ENCODE measurements at regions not wholly inside any gene's neighbourhood (a gene's known extent, or its start where the extent isn't known, plus 50 kb on each side); places are given as distances from the start of the nearest gene placed in this dataset.

DNA sequence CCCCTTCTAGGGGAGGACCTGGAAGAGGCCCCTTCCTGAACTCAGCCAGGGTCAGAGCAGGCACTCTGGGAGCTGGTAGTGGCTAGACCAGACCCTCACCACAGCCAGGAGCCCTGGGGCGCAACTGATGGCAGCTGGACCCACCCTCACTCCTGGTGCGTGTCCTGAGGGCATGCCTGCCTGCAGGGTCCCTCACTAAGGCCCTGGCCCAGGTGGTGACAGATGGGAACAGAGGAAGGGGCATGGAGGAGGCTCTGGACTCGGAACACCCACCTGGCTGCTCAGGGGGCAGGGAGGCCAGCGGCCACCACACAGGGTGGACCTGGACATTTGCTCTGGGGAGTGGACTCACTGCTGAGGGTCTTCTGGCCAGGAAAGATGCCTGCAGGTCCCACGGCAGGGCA is 342.2 kb upstream of the SFSWAP start:
- no peaks in the 10 kb centered on the region for H3K36me3 ChIP-seq (ENCODE audit: control insufficient read depth, insufficient read depth, low read length)
- no peak for DNase-seq (ENCODE audit: low read depth)
- H3K4me3 ChIP-seq (ENCODE audit: low read depth, low read length): no peak overlapping the region
- CTCF ChIA-PET: no interaction called here
- TF ChIP-seq, protein P1, sequence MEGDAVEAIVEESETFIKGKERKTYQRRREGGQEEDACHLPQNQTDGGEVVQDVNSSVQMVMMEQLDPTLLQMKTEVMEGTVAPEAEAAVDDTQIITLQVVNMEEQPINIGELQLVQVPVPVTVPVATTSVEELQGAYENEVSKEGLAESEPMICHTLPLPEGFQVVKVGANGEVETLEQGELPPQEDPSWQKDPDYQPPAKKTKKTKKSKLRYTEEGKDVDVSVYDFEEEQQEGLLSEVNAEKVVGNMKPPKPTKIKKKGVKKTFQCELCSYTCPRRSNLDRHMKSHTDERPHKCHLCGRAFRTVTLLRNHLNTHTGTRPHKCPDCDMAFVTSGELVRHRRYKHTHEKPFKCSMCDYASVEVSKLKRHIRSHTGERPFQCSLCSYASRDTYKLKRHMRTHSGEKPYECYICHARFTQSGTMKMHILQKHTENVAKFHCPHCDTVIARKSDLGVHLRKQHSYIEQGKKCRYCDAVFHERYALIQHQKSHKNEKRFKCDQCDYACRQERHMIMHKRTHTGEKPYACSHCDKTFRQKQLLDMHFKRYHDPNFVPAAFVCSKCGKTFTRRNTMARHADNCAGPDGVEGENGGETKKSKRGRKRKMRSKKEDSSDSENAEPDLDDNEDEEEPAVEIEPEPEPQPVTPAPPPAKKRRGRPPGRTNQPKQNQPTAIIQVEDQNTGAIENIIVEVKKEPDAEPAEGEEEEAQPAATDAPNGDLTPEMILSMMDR (IDR thresholded peaks at IDR 0.05; ENCODE audit: insufficient read depth, low read depth, low read length): no peak
- POLR2A ChIA-PET: no interaction called here
- H3K27me3 ChIP-seq (ENCODE audit: control insufficient read depth, insufficient read depth, low read length): no peaks in the 10 kb centered on the region

DNA sequence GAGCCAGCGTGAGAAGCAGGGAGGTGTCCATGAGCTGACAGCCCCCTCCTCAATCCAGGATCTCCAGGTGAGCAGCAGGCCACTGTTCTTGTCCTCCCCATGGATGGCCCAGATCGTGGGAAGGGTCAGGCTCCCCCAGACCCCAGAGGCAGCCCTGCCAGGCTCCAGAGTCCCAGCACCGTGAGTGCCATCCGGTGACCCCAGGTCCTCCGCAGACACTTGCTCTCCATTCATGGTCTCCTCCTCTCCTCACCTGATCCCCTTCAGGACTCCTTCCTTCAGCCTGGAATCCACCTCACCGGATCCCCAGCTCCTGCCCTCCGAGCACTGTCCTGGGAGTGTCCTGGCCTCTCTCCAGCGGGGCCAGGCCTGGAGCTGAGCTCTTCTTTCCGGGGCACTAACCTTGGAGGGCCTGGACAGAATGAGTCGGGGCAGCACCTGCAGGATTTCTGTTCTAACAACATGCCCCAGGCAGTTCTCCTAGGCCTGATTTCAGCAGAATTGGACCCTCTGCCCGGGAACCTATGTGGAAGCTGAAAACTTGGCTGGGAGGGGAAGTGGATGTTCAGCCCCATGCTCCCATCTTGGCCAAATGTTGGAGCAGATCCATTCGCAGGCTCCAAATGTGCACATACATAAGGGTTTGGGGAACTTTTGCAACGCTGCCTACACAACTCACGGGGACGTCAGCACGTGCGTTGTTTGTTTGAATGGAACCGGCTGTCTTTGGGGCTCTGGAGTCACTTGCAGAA is 341.6 kb upstream of the SFSWAP start:
- POLR2A ChIA-PET: no interaction called here
- Histone ChIP-seq H3K4me3 (ENCODE audit: low read depth, low read length) (no peak overlapping the region), H3K36me3 (ENCODE audit: control insufficient read depth, insufficient read depth, low read length) (no peaks in the 10 kb centered on the region), H3K27me3 (ENCODE audit: control insufficient read depth, insufficient read depth, low read length) (no peaks in the 10 kb centered on the region)
- no peak for DNase-seq (ENCODE audit: low read depth)
- CTCF ChIA-PET: no interaction called here
- TF ChIP-seq, protein P1 (IDR thresholded peaks at IDR 0.05; ENCODE audit: insufficient read depth, low read depth, low read length): no peak

DNA sequence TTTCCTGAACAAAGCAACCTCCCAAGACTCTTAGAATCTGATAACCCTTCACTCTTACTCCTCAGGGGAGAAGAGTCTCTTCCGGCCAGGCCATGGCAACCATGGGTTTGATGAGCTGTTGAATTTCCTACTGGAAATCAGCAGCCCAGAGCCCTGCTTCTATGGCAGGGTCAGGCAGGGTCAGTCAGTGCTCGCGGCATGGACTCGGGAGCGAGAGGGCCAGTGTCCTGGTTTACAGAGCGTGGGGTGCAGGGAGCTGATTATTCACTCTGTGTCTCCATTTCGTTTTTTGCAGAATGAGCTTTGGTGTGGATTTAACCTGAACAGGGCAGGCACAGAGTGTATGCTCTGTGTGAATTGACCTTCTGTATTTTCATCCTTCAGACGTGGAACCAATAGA is 340.6 kb upstream of the SFSWAP start:
- Histone ChIP-seq H3K4me3 (ENCODE audit: low read depth, low read length) (no peak overlapping the region), H3K27me3 (ENCODE audit: control insufficient read depth, insufficient read depth, low read length) (no peaks in the 10 kb centered on the region), H3K36me3 (ENCODE audit: control insufficient read depth, insufficient read depth, low read length) (no peaks in the 10 kb centered on the region)
- POLR2A ChIA-PET: no interaction called here
- TF ChIP-seq, protein P1 (IDR thresholded peaks at IDR 0.05; ENCODE audit: insufficient read depth, low read depth, low read length): no peak
- CTCF ChIA-PET: no interaction called here
- no peak for DNase-seq (ENCODE audit: low read depth)

DNA sequence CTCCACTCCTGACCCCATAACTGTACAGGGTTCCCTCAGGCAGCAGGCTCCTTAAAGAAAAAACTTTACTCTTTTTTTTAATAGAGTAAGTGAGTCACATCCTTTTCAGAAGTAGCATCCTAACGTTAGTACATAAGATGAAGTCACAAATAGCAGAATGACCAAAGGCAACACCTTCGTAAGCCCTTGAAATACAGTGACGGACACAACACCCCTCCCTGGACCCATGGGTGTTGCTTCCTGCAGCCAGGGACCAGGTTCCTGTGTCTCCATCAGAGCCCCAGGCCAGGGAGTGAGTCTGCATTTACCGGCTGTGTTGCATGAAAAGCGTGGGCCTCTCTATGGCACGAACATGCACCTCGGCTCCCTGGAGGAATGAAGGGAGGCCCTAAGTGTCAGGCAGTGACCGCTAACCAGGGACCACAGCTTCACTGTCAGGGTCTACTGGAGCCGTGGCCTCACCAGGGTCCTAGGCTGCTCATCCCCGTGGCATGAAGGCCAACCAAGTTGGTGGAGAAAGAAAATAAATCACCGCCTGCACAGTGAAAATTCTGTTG is 340.0 kb upstream of the SFSWAP start:
- no peak overlapping the region for H3K4me3 ChIP-seq (ENCODE audit: low read depth, low read length)
- ChIA-PET CTCF (no interaction called here), POLR2A (no interaction called here)
- DNase-seq (ENCODE audit: low read depth): no peak
- no peaks in the 10 kb centered on the region for H3K36me3 ChIP-seq (ENCODE audit: control insufficient read depth, insufficient read depth, low read length)
- no peaks in the 10 kb centered on the region for H3K27me3 ChIP-seq (ENCODE audit: control insufficient read depth, insufficient read depth, low read length)
- TF ChIP-seq, protein P1 (IDR thresholded peaks at IDR 0.05; ENCODE audit: insufficient read depth, low read depth, low read length): no peak

DNA sequence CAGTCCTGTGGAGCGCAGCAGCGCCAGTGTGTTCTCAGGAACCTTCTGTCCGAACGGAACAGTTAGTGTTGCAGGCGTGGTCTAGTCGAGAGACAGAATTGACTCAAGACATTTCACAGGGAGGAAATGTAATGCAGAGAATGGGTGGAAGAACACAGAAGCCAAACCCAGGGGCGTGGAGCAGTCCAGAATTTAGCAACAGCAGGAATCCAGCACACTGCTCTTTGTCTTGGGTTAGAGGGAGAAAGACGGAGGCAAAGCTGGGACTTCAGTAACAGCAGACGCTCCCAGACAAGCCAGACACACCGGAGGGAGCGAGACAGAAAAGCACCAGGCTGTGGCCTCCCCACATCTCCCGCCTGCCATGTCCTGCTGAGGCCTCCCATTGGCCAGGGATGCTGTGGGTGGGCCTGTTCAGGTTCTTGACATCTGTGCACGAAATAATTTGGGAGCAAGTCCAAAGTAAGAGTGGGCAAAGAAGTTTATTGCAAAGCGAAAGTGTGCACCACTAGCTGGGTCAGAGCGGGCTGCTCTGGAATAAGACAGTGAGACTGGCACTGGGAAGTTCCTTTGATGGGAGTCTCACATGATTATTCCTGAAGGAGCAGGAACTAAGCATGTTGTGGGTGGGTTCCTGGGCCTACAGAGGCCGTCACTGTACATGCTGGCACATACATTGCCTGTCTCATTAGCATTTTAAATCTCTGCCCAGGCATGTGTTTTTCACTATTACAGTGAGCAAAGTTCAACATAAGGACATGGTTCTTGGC is 339.3 kb upstream of the SFSWAP start:
- Histone ChIP-seq H3K27me3 (ENCODE audit: control insufficient read depth, insufficient read depth, low read length) (no peaks in the 10 kb centered on the region), H3K36me3 (ENCODE audit: control insufficient read depth, insufficient read depth, low read length) (no peaks in the 10 kb centered on the region), H3K4me3 (ENCODE audit: low read depth, low read length) (no peak overlapping the region)
- ChIA-PET CTCF (no interaction called here), POLR2A (no interaction called here)
- TF ChIP-seq, protein P1 (IDR thresholded peaks at IDR 0.05; ENCODE audit: insufficient read depth, low read depth, low read length): no peak
- no peak for DNase-seq (ENCODE audit: low read depth)
